Renal cortex interstitium (tissue), 11 donors: ENCODE measurements at regions not wholly inside any gene's neighbourhood (a gene's known extent, or its start where the extent isn't known, plus 50 kb on each side); places are given as distances from the start of the nearest gene placed in this dataset.

Experiments used
- DNase-seq, 11 donors: peaks; one replicate each; pipeline ENCODE4 v3.0.0-alpha.2; 2013; ENCODE audit warnings: low read depth in 9 of 11, low spot score in 4 of 11; ENCODE audit errors: extremely low read depth in 1 of 11

- no peak for DNase-seq
These were observed 104.7 kb upstream of the PCGF5 start for GRCh38 chr10:91115618-91116390.

GRCh38 chr10:91117505-91117904 is 103.0 kb upstream of the PCGF5 start:
- no peak for DNase-seq

- no peak for DNase-seq
These were observed 100.1 kb upstream of the PCGF5 start for GRCh38 chr10:91120348-91120747.

GRCh38 chr10:91123261-91123660 is 97.2 kb upstream of the PCGF5 start:
- no peak for DNase-seq

DNA sequence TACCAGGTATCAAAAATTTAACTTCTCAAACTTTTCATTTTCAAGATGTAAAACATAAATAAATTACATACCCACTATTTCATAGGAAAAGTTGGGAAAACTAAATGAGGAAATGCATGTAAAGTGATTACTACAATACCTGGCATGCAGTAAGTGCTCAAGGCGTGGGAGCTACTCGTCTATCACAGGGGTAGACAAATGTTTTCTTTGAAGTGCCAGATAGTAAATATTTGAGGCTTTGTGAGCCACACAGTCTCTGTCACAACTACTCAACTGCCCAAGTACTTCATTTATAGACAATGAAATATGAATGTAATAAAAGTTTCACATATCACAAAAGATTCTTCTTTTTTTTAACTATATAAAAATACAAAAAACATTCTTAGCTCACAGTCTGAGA is 96.4 kb upstream of the PCGF5 start:
- DNase-seq, result no peak

- no peak for DNase-seq
These were observed 94.0 kb upstream of the PCGF5 start for GRCh38 chr10:91126471-91126870.

DNA sequence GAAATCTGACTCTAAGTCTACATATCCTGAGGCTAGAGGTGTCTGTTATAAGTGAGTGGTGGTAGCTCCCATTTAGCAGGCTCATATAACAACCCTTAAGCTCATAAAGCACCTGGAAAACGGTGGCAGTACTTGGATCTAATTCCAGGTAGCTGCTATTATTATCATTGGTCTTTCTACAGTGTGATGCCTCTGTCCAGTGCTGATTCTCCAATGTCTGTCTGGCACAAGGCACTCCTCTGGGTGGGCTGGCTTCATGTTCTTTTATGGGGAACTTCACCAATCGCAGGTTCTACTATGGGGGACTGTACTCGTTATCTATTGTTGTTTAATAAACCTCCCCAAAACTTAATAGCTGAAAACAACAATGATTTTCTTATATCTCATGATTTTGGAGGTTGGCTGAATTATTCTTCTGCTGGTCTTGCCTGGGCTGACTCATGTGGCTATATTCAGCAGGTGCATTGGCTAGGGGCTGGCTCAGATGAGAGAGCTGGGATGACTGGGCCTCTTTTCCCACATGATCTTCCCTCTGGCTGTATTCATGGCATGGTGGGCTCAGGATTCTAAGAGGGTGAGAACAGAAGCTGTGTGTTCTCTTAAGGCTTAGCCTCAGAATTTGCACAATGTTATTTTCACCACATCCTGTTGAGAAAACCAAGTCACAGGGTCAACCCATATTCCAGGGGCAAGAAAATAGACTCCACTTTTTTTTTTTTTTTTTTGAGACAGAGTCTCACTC is 93.0 kb upstream of the PCGF5 start:
- peak in 1 of 11 donors; percentile 12 for DNase-seq

GRCh38 chr10:91135113-91135512 is 85.3 kb upstream of the PCGF5 start:
- no peak for DNase-seq

DNA sequence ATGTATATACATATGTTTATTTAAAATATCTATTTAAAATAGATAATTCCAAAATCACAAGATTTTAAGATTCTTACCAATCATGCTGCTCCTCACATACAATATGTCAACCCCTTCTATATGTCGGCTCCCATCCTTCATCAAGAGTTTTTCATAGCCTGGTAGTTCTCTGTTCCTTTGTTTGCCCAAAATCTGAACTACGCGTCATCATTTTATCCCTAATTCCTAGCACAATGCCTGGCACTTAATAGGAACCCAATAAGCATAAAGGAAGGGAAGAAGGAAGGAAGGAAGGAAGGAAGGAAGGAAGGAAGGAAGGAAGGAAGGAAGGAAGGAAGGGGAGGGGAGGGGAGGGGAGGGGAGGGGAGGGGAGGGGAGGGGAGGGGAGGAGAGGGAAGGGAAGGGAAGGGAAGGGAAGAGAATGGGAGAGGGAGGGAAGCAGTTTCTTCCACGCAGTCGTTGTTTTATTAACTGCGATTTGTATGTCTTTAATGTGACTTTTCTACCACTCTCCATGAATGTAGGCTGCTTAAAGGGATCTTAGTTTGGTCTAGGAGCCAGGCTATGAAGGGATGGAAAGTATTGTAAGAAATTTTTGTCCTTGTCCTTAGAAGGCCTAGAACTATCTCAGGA is 83.3 kb upstream of the PCGF5 start:
- no peak for DNase-seq

GRCh38 chr10:91137822-91138221 is 82.6 kb upstream of the PCGF5 start:
- no peak for DNase-seq

GRCh38 chr10:91140995-91141549 is 79.4 kb upstream of the PCGF5 start:
- DNase-seq, result no peak

GRCh38 chr10:91144961-91145360 is 75.5 kb upstream of the PCGF5 start:
- DNase-seq, result no peak

DNA sequence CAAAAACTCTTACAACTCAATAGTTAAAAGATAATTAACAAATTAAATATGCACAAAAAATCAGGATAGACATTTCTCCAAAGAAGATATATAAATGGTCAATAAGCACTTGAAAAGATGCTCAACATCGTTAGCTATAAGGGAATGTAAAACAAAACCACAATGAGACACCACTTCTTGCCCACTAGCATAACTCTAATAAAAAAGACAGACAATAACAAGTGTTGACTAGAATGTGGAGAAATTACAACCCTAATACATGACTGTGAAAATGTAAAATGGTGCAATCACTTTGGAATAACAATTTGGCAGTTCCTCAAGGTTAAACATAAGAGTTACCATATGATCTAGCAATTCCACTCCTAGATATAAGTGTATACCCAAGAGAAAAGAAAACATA is 74.3 kb upstream of the PCGF5 start:
- no peak for DNase-seq

- no peak for DNase-seq
These were observed 70.9 kb upstream of the PCGF5 start for GRCh38 chr10:91149550-91149949.

GRCh38 chr10:91150631-91151030 is 69.8 kb upstream of the PCGF5 start:
- DNase-seq, result no peak

- no peak for DNase-seq
These were observed 67.0 kb upstream of the PCGF5 start for GRCh38 chr10:91153508-91153907.

GRCh38 chr10:91154842-91155241 is 65.6 kb upstream of the PCGF5 start:
- no peak for DNase-seq

DNA sequence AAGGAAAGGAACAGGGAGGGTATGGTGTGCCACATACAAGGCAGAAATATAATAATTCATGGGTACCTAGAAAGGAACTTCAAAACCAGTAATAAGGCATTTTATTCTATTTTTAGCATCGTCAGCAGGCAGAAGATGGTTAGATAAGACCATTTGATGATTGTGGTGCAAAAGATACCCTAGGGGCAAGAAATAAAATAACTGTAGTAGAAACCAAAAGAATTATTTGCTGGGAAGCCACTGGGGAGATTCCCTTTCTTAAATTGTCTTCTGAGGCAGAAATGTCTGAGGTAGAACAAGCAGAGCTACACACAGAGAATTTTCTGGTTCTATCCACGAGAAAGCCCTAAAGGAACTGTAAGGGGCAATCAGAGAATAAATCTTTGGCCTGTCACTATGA is 64.3 kb upstream of the PCGF5 start:
- no peak for DNase-seq

- DNase-seq, result no peak
These were observed 61.1 kb upstream of the PCGF5 start for GRCh38 chr10:91159254-91159783.

DNA sequence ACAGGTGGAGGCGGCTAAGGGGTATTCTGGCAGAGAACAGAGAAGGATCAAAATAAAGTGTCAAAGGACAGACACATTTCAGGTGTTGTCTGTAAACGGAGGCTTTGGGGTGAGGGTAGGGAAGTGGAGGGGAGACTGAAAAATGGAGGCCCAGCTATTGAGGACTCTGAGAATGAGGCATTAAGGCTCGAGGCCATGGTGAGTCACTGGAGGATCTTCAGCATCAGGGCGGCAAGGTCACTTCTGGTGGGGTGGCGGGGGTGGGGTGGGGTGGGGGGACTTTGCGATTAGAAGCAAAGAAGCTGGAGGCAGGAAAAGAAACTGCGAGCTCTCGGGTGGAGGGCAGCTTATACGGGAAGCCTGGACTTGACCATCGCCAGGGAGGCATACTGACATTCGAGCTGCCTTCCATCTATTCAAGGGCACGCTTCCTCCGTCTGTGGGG is 58.4 kb upstream of the PCGF5 start:
- DNase-seq, result peak in 2 of 11 donors; percentile 12
